ENCODE measurements at regions not wholly inside any gene's neighbourhood (a gene's known extent, or its start where the extent isn't known, plus 50 kb on each side); places are given as distances from the start of the nearest gene placed in this dataset.

- TF ChIP-seq CTCF (IDR thresholded peaks at IDR 0.05) (no peak), ZFX (IDR thresholded peaks at IDR 0.05; ENCODE audit: borderline replicate concordance) (no peak)
- H3K27ac ChIP-seq: no peak overlapping the region
Measured at GRCh38 chr6:6927521-6928361, 180.0 kb upstream of the RREB1 start.

GRCh38 chr6:6930223-6930880 is 177.4 kb upstream of the RREB1 start:
- no peak for TF ChIP-seq CTCF (IDR thresholded peaks at IDR 0.05)
- no peak for TF ChIP-seq ZFX (IDR thresholded peaks at IDR 0.05; ENCODE audit: borderline replicate concordance)
- no peak overlapping the region for H3K27ac ChIP-seq

- H3K27ac ChIP-seq: no peak overlapping the region
- TF ChIP-seq CTCF (IDR thresholded peaks at IDR 0.05) (no peak), ZFX (IDR thresholded peaks at IDR 0.05; ENCODE audit: borderline replicate concordance) (no peak)
Measured at GRCh38 chr6:6931071-6932025, 176.4 kb upstream of the RREB1 start.

- TF ChIP-seq ZFX (IDR thresholded peaks at IDR 0.05; ENCODE audit: borderline replicate concordance): no peak
- TF ChIP-seq CTCF (IDR thresholded peaks at IDR 0.05): no peak
- H3K27ac ChIP-seq: no peak overlapping the region
Measured at GRCh38 chr6:6932341-6932740, 175.4 kb upstream of the RREB1 start.

GRCh38 chr6:6932968-6933367 is 174.8 kb upstream of the RREB1 start:
- TF ChIP-seq ZFX (IDR thresholded peaks at IDR 0.05; ENCODE audit: borderline replicate concordance) (no peak), CTCF (IDR thresholded peaks at IDR 0.05) (no peak)
- H3K27ac ChIP-seq: no peak overlapping the region

- no peak overlapping the region for H3K27ac ChIP-seq
- no peak for TF ChIP-seq ZFX (IDR thresholded peaks at IDR 0.05; ENCODE audit: borderline replicate concordance)
- TF ChIP-seq CTCF (IDR thresholded peaks at IDR 0.05): no peak
Measured at GRCh38 chr6:6940031-6941025, 167.4 kb upstream of the RREB1 start.

Data from 22Rv1 (cell line).